H1 (cell line): ENCODE measurements at regions not wholly inside any gene's neighbourhood (a gene's known extent, or its start where the extent isn't known, plus 50 kb on each side); places are given as distances from the start of the nearest gene placed in this dataset.

ENCODE experiments used
- CTCF ChIA-PET: fragments of 300-600 bp; sonication (Branson Sonifier 250); formaldehyde crosslinking; loops from one replicate; lab custom pipeline; 2021; ENCODE audit not compliant: partially characterized antibody; lab: Charles Lee
- POLR2A ChIA-PET: fragments of 300-600 bp; sonication (Branson Sonifier 250); formaldehyde crosslinking; loops from one replicate; lab custom pipeline; 2021; ENCODE audit warnings: inconsistent platforms; ENCODE audit not compliant: partially characterized antibody; lab: Charles Lee
- DNase-seq, 2 experiments: peaks; one replicate each; pipeline versions ENCODE4 v3.0.0 to v3.0.0-alpha.2; 2010 to 2022; ENCODE audit warnings: low spot score in 2 of 2, low read depth in 1 of 2, mixed read lengths in 1 of 2
- FAIRE-seq: peaks from 2 replicates; lab custom pipeline; 2011; peaks lifted over from hg19 to GRCh38; lab: Jason Lieb, UNC
- H2AFZ ChIP-seq: 2 replicates; pipeline ENCODE4 v1.8.1; 2012; ENCODE audit warnings: low read length, inconsistent platforms
- H2AK5ac ChIP-seq: 2 replicates; pipeline ENCODE4 v1.6.1; 2013; ENCODE audit warnings: low read depth, low read length
- H2BK120ac ChIP-seq: replicated peaks from 2 replicates; pipeline ENCODE3; 2013; ENCODE audit warnings: low read depth, low read length, inconsistent platforms
- H2BK12ac ChIP-seq: 2 replicates; pipeline ENCODE4 v1.6.1; 2013; ENCODE audit warnings: low read depth, low read length
- H2BK15ac ChIP-seq: 2 replicates; pipeline ENCODE4 v1.6.1; 2013; ENCODE audit warnings: low read length
- H2BK20ac ChIP-seq: 2 replicates; pipeline ENCODE4 v1.6.1; 2013; ENCODE audit warnings: low read length
- H2BK5ac ChIP-seq: 2 replicates; pipeline ENCODE4 v1.6.1; 2013; ENCODE audit warnings: low read depth, low read length
- H3K14ac ChIP-seq: 2 replicates; pipeline ENCODE4 v1.6.1; 2013; ENCODE audit warnings: inconsistent platforms; ENCODE audit not compliant: insufficient read length
- H3K18ac ChIP-seq: 2 replicates; pipeline ENCODE4 v1.6.1; 2013; ENCODE audit warnings: low read length; ENCODE audit errors: extremely low read depth
- H3K23ac ChIP-seq: 2 replicates; pipeline ENCODE4 v1.6.1; 2013; ENCODE audit warnings: inconsistent platforms; ENCODE audit not compliant: insufficient read length
- H3K23me2 ChIP-seq: 2 replicates; pipeline ENCODE4 v1.6.1; 2013; ENCODE audit warnings: low read depth, low read length
- H3K27ac ChIP-seq: 2 replicates; pipeline ENCODE4 v1.6.1; 2011; ENCODE audit warnings: low read depth, low read length, inconsistent platforms
- H3K27me3 ChIP-seq, 4 experiments: replicated peaks in 1 of 4; 1 replicate in 1 of 4; 2 replicates in 3 of 4; pipeline versions ENCODE4 v1.6.1 to v1.8.1; 2011 to 2013; ENCODE audit warnings: low read length in 3 of 4, mild to moderate bottlenecking in 3 of 4, inconsistent platforms in 2 of 4, mixed read lengths in 2 of 4, moderate library complexity in 1 of 4; ENCODE audit not compliant: control insufficient read depth in 3 of 4, insufficient read depth in 3 of 4; ENCODE audit errors: extremely low read depth in 1 of 4
- H3K36me3 ChIP-seq, 4 experiments: 2 replicates each; pipeline versions ENCODE4 v1.6.1 to v1.8.1; 2011 to 2013; ENCODE audit warnings: mild to moderate bottlenecking in 4 of 4, low read length in 3 of 4, moderate library complexity in 2 of 4, control low read depth in 1 of 4, inconsistent platforms in 1 of 4; ENCODE audit not compliant: insufficient read depth in 4 of 4, control insufficient read depth in 2 of 4
- H3K4ac ChIP-seq: replicated peaks from 2 replicates; pipeline ENCODE3; 2013; ENCODE audit warnings: low read length, low read depth, mixed read lengths, inconsistent platforms; ENCODE audit not compliant: insufficient read length
- H3K4me1 ChIP-seq, 4 experiments: replicated peaks in 1 of 4; 1 replicate in 1 of 4; 2 replicates in 3 of 4; pipeline versions ENCODE4 v1.6.1 to v1.8.1; 2011 to 2013; ENCODE audit warnings: low read length in 3 of 4, inconsistent platforms in 2 of 4, mixed read lengths in 1 of 4; ENCODE audit not compliant: insufficient read depth in 4 of 4, control insufficient read depth in 3 of 4
- H3K4me2 ChIP-seq, 2 experiments: 2 replicates each; pipeline versions ENCODE4 v1.6.1 to v1.8.1; 2011 to 2013; ENCODE audit warnings: low read depth in 2 of 2, low read length in 2 of 2, control low read depth in 1 of 2, inconsistent platforms in 1 of 2, mild to moderate bottlenecking in 1 of 2; ENCODE audit not compliant: insufficient read depth in 1 of 2
- H3K4me3 ChIP-seq, 4 experiments: fragments of 200-600, 300-600 bp in 1 of 4; sonication (generic), shearing (Covaris generic), sonication (Bioruptor Twin) in 1 of 4; 2 replicates each; pipeline versions ENCODE4 v1.5.1 to v1.8.1; 2011 to 2016; ENCODE audit warnings: low read length in 4 of 4, low read depth in 3 of 4, control low read depth in 2 of 4, inconsistent platforms in 2 of 4, mild to moderate bottlenecking in 2 of 4, mixed read lengths in 1 of 4, moderate library complexity in 1 of 4; ENCODE audit not compliant: insufficient read depth in 2 of 4; ENCODE audit errors: extremely low read depth in 1 of 4
- H3K56ac ChIP-seq: replicated peaks from 2 replicates; pipeline ENCODE3; 2013; ENCODE audit warnings: low read depth, mild to moderate bottlenecking, mixed read lengths, low read length, inconsistent platforms; ENCODE audit not compliant: insufficient read length
- H3K79me1 ChIP-seq: 2 replicates; pipeline ENCODE4 v1.6.1; 2013; ENCODE audit warnings: low read depth, low read length, control low read depth
- H3K79me2 ChIP-seq, 2 experiments: 2 replicates each; pipeline versions ENCODE4 v1.6.1 to v1.8.1; 2012 to 2013; ENCODE audit warnings: low read length in 2 of 2, mild to moderate bottlenecking in 2 of 2, inconsistent platforms in 1 of 2; ENCODE audit not compliant: insufficient read depth in 2 of 2, control insufficient read depth in 1 of 2
- H3K9ac ChIP-seq, 4 experiments: replicated peaks in 1 of 4; 1 replicate in 1 of 4; 2 replicates in 3 of 4; pipeline versions ENCODE4 v1.6.1 to v1.8.1; 2011 to 2013; ENCODE audit warnings: low read depth in 3 of 4, low read length in 3 of 4, control low read depth in 2 of 4, mild to moderate bottlenecking in 2 of 4, moderate library complexity in 2 of 4, inconsistent platforms in 1 of 4; ENCODE audit errors: extremely low read depth in 1 of 4
- H3K9me3 ChIP-seq, 2 experiments: 2 replicates each; pipeline versions ENCODE4 v1.6.1 to v1.8.1; 2012 to 2013; ENCODE audit warnings: mild to moderate bottlenecking in 2 of 2, moderate library complexity in 2 of 2, control low read depth in 1 of 2, inconsistent platforms in 1 of 2, low read depth in 1 of 2, low read length in 1 of 2, mixed read lengths in 1 of 2; ENCODE audit not compliant: insufficient read depth in 2 of 2
- H4K20me1 ChIP-seq, 2 experiments: replicated peaks in 1 of 2; 2 replicates each; pipeline versions ENCODE3 to v1.8.1; 2011 to 2013; ENCODE audit warnings: inconsistent platforms in 2 of 2, low read length in 2 of 2, mild to moderate bottlenecking in 1 of 2; ENCODE audit not compliant: insufficient read depth in 2 of 2, control insufficient read depth in 1 of 2
- H4K5ac ChIP-seq: 2 replicates; pipeline ENCODE4 v1.6.1; 2013; ENCODE audit warnings: low read length, low read depth, mixed read lengths, inconsistent platforms; ENCODE audit not compliant: insufficient read length
- H4K8ac ChIP-seq: 2 replicates; pipeline ENCODE4 v1.8.0; 2013; ENCODE audit warnings: mild to moderate bottlenecking, moderate library complexity, low read length, inconsistent platforms; ENCODE audit not compliant: insufficient read depth; ENCODE audit errors: extremely low read depth
- H4K91ac ChIP-seq: replicated peaks from 2 replicates; pipeline ENCODE3; 2013; ENCODE audit warnings: low read length, mixed read lengths, inconsistent platforms; ENCODE audit not compliant: insufficient read length
- PHF8 ChIP-seq: fragments of 200-600 bp; sonication (generic); conservative IDR thresholded peaks from 2 replicates; pipeline ENCODE4 v1.7.1; 2012; ENCODE audit warnings: low read depth, mild to moderate bottlenecking, inconsistent platforms, low read length, moderate library complexity
- SP1 ChIP-seq: IDR thresholded peaks from 2 replicates; pipeline ENCODE4 v1.6.1; 2011; ENCODE audit warnings: low read depth, low read length
- TCF12 ChIP-seq: IDR thresholded peaks from 2 replicates; pipeline ENCODE4 v1.6.1; 2011; ENCODE audit warnings: low read depth, mild to moderate bottlenecking, low read length
- WGBS, 2 experiments: shearing (Covaris generic) in 1 of 2; methylation state at CpG; one replicate each; pipeline versions ENCODE4 v1.1.6 to v1.1.7; 2013 to 2015; ENCODE audit warnings: low lambda C conversion rate in 2 of 2, mixed read lengths in 2 of 2, inconsistent platforms in 1 of 2, low coverage in 1 of 2, missing lambda C conversion rate in 1 of 2; ENCODE audit not compliant: insufficient replicate concordance in 2 of 2, insufficient coverage in 1 of 2, insufficient read length in 1 of 2; ENCODE audit errors: extremely low coverage in 1 of 2, missing lambda C conversion rate in 1 of 2; 5-methylcytosine and 5-hydroxymethylcytosine counted together

GRCh38 chr17:79341816-79342215 is 267.2 kb downstream of the ENGASE start:
- Histone ChIP-seq H4K5ac (no peak overlapping the region), H3K79me1 (no peaks in the 10 kb centered on the region), H3K4me3 (no peak overlapping the region), H4K8ac (no peak overlapping the region), H3K36me3 (no peaks in the 10 kb centered on the region), H3K23me2 (no peaks in the 10 kb centered on the region), H3K9me3 (0 out of 4 replicates have a peak, but pooled peaks cover 0 to 5% of the 10 kb centered on the region in 2 experiments), H3K18ac (no peak overlapping the region), H3K79me2 (no peaks in the 10 kb centered on the region), H2AK5ac (no peak overlapping the region), H2BK120ac (no peak overlapping the region), H4K91ac (no peak overlapping the region), H2BK12ac (no peak overlapping the region), H3K23ac (no peak overlapping the region), H3K14ac (no peak overlapping the region), H2BK20ac (no peak overlapping the region), H3K4me2 (no peak overlapping the region), H3K4ac (no peak overlapping the region), H2BK5ac (no peak overlapping the region), H3K9ac (no peak overlapping the region), H3K27ac (no peak overlapping the region), H3K4me1 (no peaks in the 10 kb centered on the region), H4K20me1 (peaks cover 0 to 2% of the 10 kb centered on the region in 2 experiments), H2AFZ (no peak overlapping the region), H2BK15ac (no peak overlapping the region), H3K27me3 (no peaks in the 10 kb centered on the region), H3K56ac (no peak overlapping the region)
- TF ChIP-seq SP1 (no peak), TCF12 (no peak), PHF8 (no peak)
- ChIA-PET CTCF (no interaction called here), POLR2A (no interaction called here)
- DNase-seq (no peak), FAIRE-seq (no peak)
- WGBS, 2 experiments, result 98% methylated on average over 8 of the region's 8 CpGs; no CpG with 5 or more reads in 1 of the 2 experiments
